Activated CD8-positive, alpha-beta T cell treated with anti-CD3 and anti-CD28 coated beads for 36 hours (primary cell): ENCODE measurements at regions not wholly inside any gene's neighbourhood (a gene's known extent, or its start where the extent isn't known, plus 50 kb on each side); places are given as distances from the start of the nearest gene placed in this dataset.
A peak's percentile ranks its signal among the peaks of the same experiment; 100 is the strongest.

ENCODE experiments used
- ATAC-seq: fragments of 200-7000 bp; cut with Tn5 transposase; one replicate; pipeline ENCODE4 v1.10.0; 2021; ENCODE audit warnings: mild to moderate bottlenecking, moderate library complexity
- CTCF ChIA-PET: fragments of 350-600 bp; sonication (Branson Sonifier 250); formaldehyde crosslinking; loops from one replicate; lab custom pipeline; 2021; ENCODE audit warnings: antibody characterized with exemption; lab: Charles Lee
- POLR2A ChIA-PET: fragments of 350-600 bp; sonication (Branson Sonifier 250); formaldehyde crosslinking; loops from one replicate; lab custom pipeline; 2021; ENCODE audit warnings: antibody characterized with exemption; lab: Charles Lee
- DNase-seq: peaks from one replicate; pipeline ENCODE4 v3.0.0-alpha.2; 2020
- H3K27ac Mint-ChIP-seq: one replicate; pipeline ENCODE4 v1.8.0; 2021; ENCODE audit warnings: mild to moderate bottlenecking, mixed read lengths
- H3K27me3 Mint-ChIP-seq: one replicate; pipeline ENCODE4 v1.8.0; 2021; ENCODE audit warnings: mixed read lengths
- H3K36me3 Mint-ChIP-seq: one replicate; pipeline ENCODE4 v1.8.0; 2021; ENCODE audit warnings: low read depth, mixed read lengths
- H3K4me1 Mint-ChIP-seq: one replicate; pipeline ENCODE4 v1.8.0; 2021; ENCODE audit warnings: low read depth, mixed read lengths
- H3K4me3 Mint-ChIP-seq: one replicate; pipeline ENCODE4 v1.8.0; 2021; ENCODE audit warnings: mild to moderate bottlenecking, moderate library complexity, mixed read lengths
- H3K9me3 Mint-ChIP-seq: one replicate; pipeline ENCODE4 v1.8.0; 2021; ENCODE audit warnings: mixed read lengths
- CTCF ChIP-seq: fragments of 200-600 bp; IDR thresholded peaks from one replicate; pipeline ENCODE4 v1.8.0; 2022; ENCODE audit warnings: antibody characterized with exemption, mild to moderate bottlenecking
- intact Hi-C: fragments of 100-400 bp; cut with micrococcal nuclease; formaldehyde crosslinking; loops from one replicate; pipeline ENCODE4 v1.10.0; 2022

GRCh38 chr15:92224843-92225242 lies 168.8 kb upstream of the ST8SIA2 start:
- ChIA-PET CTCF (interaction anchor here (1.0 kb wide), 1 partner anchor 17 kb away, joined by 3 read pairs; no protein-coding TSS in a partner anchor), POLR2A (no interaction called here)
- H3K4me3 Mint-ChIP-seq, result no peak overlapping the region
- no peak overlapping the region for H3K27ac Mint-ChIP-seq
- ATAC-seq (no peak), DNase-seq (no peak)
- no peaks in the 10 kb centered on the region for H3K4me1 Mint-ChIP-seq
- H3K9me3 Mint-ChIP-seq, result no peaks in the 10 kb centered on the region
- TF ChIP-seq CTCF, result no peak
- intact Hi-C loops, result loop anchor here (5.0 kb wide), 1 partner anchor 128 kb away; no protein-coding TSS in a partner anchor
- peaks cover 12% of the 10 kb centered on the region for H3K27me3 Mint-ChIP-seq
- H3K36me3 Mint-ChIP-seq, result no peaks in the 10 kb centered on the region

- peak; percentile 37 for TF ChIP-seq CTCF
- ChIA-PET CTCF (interaction anchor here (0.7 to 1.6 kb wide), 4 partner anchors 19 to 136 kb away, joined by 3 to 6 read pairs (median 3); no protein-coding TSS in a partner anchor), POLR2A (no interaction called here)
- H3K36me3 Mint-ChIP-seq, result no peaks in the 10 kb centered on the region
- intact Hi-C loops, result loop anchor here (5.0 kb wide), 1 partner anchor 129 kb away; no protein-coding TSS in a partner anchor
- no peaks in the 10 kb centered on the region for H3K9me3 Mint-ChIP-seq
- no peak for DNase-seq
- no peaks in the 10 kb centered on the region for H3K4me1 Mint-ChIP-seq
- peaks cover 12% of the 10 kb centered on the region for H3K27me3 Mint-ChIP-seq
- no peak for ATAC-seq
- no peak overlapping the region for H3K27ac Mint-ChIP-seq
- no peak overlapping the region for H3K4me3 Mint-ChIP-seq
Observed at GRCh38 chr15:92226020-92226612, 167.6 kb upstream of the ST8SIA2 start.

- no peak overlapping the region for H3K4me3 Mint-ChIP-seq
- intact Hi-C loops, result loop anchor here (5.0 kb wide), 1 partner anchor 132 kb away; no protein-coding TSS in a partner anchor
- no peaks in the 10 kb centered on the region for H3K36me3 Mint-ChIP-seq
- no peak for DNase-seq
- no peaks in the 10 kb centered on the region for H3K4me1 Mint-ChIP-seq
- H3K9me3 Mint-ChIP-seq, result no peaks in the 10 kb centered on the region
- POLR2A ChIA-PET, result no interaction called here
- no peak for ATAC-seq
- no peak for TF ChIP-seq CTCF
- CTCF ChIA-PET, result no interaction called here
- H3K27me3 Mint-ChIP-seq, result peaks cover 22% of the 10 kb centered on the region
- H3K27ac Mint-ChIP-seq, result no peak overlapping the region
Observed at GRCh38 chr15:92228830-92229229, 164.9 kb upstream of the ST8SIA2 start.

GRCh38 chr15:92231461-92231860 lies 162.2 kb upstream of the ST8SIA2 start:
- POLR2A ChIA-PET, result no interaction called here
- no peak for TF ChIP-seq CTCF
- peaks cover 22% of the 10 kb centered on the region for H3K27me3 Mint-ChIP-seq
- ATAC-seq, result no peak
- H3K4me1 Mint-ChIP-seq, result no peaks in the 10 kb centered on the region
- no peak overlapping the region for H3K27ac Mint-ChIP-seq
- H3K9me3 Mint-ChIP-seq, result peaks cover 5% of the 10 kb centered on the region
- peaks cover 1% of the 10 kb centered on the region for H3K36me3 Mint-ChIP-seq
- no peak for DNase-seq
- H3K4me3 Mint-ChIP-seq, result no peak overlapping the region
- CTCF ChIA-PET, result no interaction called here
- intact Hi-C loops, result no loop called here

GRCh38 chr15:92232317-92232716 lies 161.4 kb upstream of the ST8SIA2 start:
- DNase-seq (no peak), ATAC-seq (no peak)
- no peak for TF ChIP-seq CTCF
- Mint-ChIP-seq H3K27me3 (peaks cover 27% of the 10 kb centered on the region), H3K36me3 (peaks cover 1% of the 10 kb centered on the region), H3K27ac (no peak overlapping the region), H3K9me3 (peaks cover 5% of the 10 kb centered on the region), H3K4me3 (no peak overlapping the region), H3K4me1 (no peaks in the 10 kb centered on the region)
- ChIA-PET POLR2A (no interaction called here), CTCF (no interaction called here)
- intact Hi-C loops, result no loop called here
